ENCODE measurements at regions not wholly inside any gene's neighbourhood (a gene's known extent, or its start where the extent isn't known, plus 50 kb on each side); places are given as distances from the start of the nearest gene placed in this dataset.
A peak's percentile ranks its signal among the peaks of the same experiment; 100 is the strongest.

DNA sequence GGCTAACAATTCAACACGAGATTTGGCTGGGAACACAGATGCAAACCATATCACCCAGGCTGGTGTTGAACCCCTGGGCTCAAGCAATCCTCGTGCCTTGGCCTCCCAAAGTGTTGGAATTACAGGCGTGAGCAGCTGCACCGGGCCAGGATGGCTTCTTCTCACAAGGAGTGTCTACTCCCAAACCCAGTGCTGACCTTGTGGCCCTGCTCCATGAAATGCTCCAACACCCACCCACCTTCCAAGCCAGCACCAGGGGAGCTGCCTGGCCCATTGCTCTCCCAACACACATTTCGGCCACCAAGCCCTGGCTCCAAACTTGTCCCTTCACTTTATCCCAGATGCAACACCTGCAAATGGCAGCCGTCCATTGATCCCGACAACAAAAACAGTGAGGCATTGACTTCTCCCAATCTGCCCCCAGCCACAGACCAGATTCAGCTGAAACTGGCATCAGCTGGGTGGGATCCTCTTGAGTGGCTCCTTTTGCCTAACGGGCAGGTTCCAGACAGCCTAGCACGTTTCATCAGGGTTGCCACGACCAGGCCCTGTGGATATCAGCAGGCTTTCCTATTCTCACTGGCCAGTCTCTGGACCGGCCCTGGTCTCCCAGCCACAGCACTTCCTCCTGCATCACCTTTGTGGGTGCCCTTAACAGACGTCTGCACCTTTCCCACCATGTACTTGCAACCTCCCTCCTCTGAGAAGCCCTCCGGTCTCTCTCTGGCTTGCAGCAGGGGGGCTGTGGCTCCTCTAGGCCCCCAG is 105.7 kb upstream of the CARD11 start:
- Histone ChIP-seq H3K36me3 (no peaks in the 10 kb centered on the region), H3K27ac (no peak overlapping the region), H3K4me1 (no peaks in the 10 kb centered on the region), H3K9me3 (no peaks in the 10 kb centered on the region), H3K27me3 (no peaks in the 10 kb centered on the region), H3K4me3 (no peak overlapping the region)
- TF ChIP-seq CTCF (IDR thresholded peaks at IDR 0.05): no peak
- TF ChIP-seq POLR2A (IDR thresholded peaks at IDR 0.05): no peak
- peak in 1 of 3 donors; percentile 24 for DNase-seq

GRCh38 chr7:3150027-3150426 is 106.4 kb upstream of the CARD11 start:
- Histone ChIP-seq H3K27me3 (no peaks in the 10 kb centered on the region), H3K4me3 (no peak overlapping the region), H3K36me3 (no peaks in the 10 kb centered on the region), H3K4me1 (no peaks in the 10 kb centered on the region), H3K9me3 (no peaks in the 10 kb centered on the region), H3K27ac (no peak overlapping the region)
- TF ChIP-seq CTCF (IDR thresholded peaks at IDR 0.05) (no peak), POLR2A (IDR thresholded peaks at IDR 0.05) (no peak)
- DNase-seq: peak in 1 of 3 donors; percentile 24

DNA sequence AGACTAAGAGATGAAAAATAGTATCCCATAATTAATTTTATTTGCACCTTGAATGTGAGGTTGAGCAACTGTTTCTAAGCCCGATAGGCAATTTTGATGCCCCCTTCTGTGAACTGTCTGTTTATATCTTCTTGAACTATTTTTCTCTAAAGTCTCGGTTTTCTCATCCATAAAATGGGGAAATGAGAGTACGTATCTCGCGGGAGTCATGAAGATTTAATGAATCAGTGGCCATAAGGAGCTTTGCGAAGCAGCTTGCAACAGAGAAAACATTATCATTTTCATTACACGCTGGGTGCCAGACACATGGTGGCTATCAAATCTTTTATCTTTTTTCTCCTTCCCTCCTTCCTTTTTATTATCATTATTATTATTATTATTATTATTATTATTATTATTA is 108.1 kb upstream of the CARD11 start:
- H3K27ac ChIP-seq: no peak overlapping the region
- H3K9me3 ChIP-seq: no peaks in the 10 kb centered on the region
- H3K36me3 ChIP-seq: no peaks in the 10 kb centered on the region
- DNase-seq: no peak
- H3K27me3 ChIP-seq: no peaks in the 10 kb centered on the region
- no peak overlapping the region for H3K4me3 ChIP-seq
- no peaks in the 10 kb centered on the region for H3K4me1 ChIP-seq
- TF ChIP-seq CTCF (IDR thresholded peaks at IDR 0.05) (no peak), POLR2A (IDR thresholded peaks at IDR 0.05) (no peak)

- Histone ChIP-seq H3K36me3 (no peaks in the 10 kb centered on the region), H3K4me3 (no peak overlapping the region), H3K27ac (no peak overlapping the region), H3K4me1 (no peaks in the 10 kb centered on the region), H3K9me3 (no peaks in the 10 kb centered on the region), H3K27me3 (no peaks in the 10 kb centered on the region)
- DNase-seq: no peak
- TF ChIP-seq POLR2A (IDR thresholded peaks at IDR 0.05) (no peak), CTCF (IDR thresholded peaks at IDR 0.05) (no peak)
Observed at GRCh38 chr7:3152714-3153113, 109.0 kb upstream of the CARD11 start.

DNA sequence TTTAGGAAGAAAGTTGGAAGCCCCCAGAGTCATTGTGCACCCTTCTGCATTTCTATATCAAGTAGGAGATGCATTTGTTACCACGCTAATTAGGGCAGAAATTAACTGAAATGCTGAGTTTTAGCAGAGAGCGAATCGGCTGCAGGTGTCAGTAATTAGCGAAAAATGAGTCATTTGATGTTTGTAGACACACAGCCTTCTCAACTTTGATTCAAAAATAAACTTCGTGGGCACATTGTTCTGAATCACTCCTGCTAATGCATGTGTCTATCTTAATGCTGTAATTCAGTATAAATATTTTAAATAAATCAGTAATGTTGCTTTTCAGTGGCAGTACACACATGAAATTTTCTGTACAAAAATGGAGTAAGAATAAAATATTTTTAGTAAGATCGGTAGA is 109.5 kb upstream of the CARD11 start:
- no peaks in the 10 kb centered on the region for H3K27me3 ChIP-seq
- no peaks in the 10 kb centered on the region for H3K9me3 ChIP-seq
- H3K4me1 ChIP-seq: no peaks in the 10 kb centered on the region
- TF ChIP-seq POLR2A (IDR thresholded peaks at IDR 0.05) (no peak), CTCF (IDR thresholded peaks at IDR 0.05) (no peak)
- no peak for DNase-seq
- no peak overlapping the region for H3K4me3 ChIP-seq
- H3K36me3 ChIP-seq: no peaks in the 10 kb centered on the region
- no peak overlapping the region for H3K27ac ChIP-seq
